OCI-LY7 (cell line): ENCODE measurements at regions not wholly inside any gene's neighbourhood (a gene's known extent, or its start where the extent isn't known, plus 50 kb on each side); places are given as distances from the start of the nearest gene placed in this dataset.

Experiments
- CTCF ChIP-seq: fragments of 200-600 bp; sonication (generic); conservative IDR thresholded peaks from 2 replicates; pipeline ENCODE4 v1.5.1; 2014; ENCODE audit warnings: mild to moderate bottlenecking, antibody characterized with exemption, low read length, moderate library complexity, mixed read lengths
- EZH2phosphoT487 ChIP-seq: fragments of 200-600 bp; sonication (generic); IDR thresholded peaks from 2 replicates; pipeline ENCODE4 v1.6.1; 2018; ENCODE audit warnings: low read depth, borderline replicate concordance, mild to moderate bottlenecking, mixed run types, antibody characterized with exemption, low read length, moderate library complexity, mixed read lengths

GRCh38 chr13:27000686-27001085 is 170.9 kb downstream of the USP12 start:
- TF ChIP-seq CTCF (no peak), EZH2phosphoT487 (no peak)
